PC-9 (cell line): ENCODE measurements at regions not wholly inside any gene's neighbourhood (a gene's known extent, or its start where the extent isn't known, plus 50 kb on each side); places are given as distances from the start of the nearest gene placed in this dataset.

Experiments used
- CTCF ChIP-seq: fragments of 200-600 bp; sonication (generic); conservative IDR thresholded peaks from 2 replicates; pipeline ENCODE4 v1.6.1; 2017; ENCODE audit warnings: mixed run types, antibody characterized with exemption, mild to moderate bottlenecking, moderate library complexity
- EZH2 ChIP-seq: fragments of 200-600 bp; sonication (generic); IDR thresholded peaks from 2 replicates; pipeline ENCODE4 v1.8.0; 2017; ENCODE audit warnings: antibody characterized with exemption, low read depth

- TF ChIP-seq CTCF: no peak
- TF ChIP-seq EZH2: no peak
These were observed 462.6 kb downstream of the BUD13 start for GRCh38 chr11:116310226-116310625.
